ENCODE measurements at regions not wholly inside any gene's neighbourhood (a gene's known extent, or its start where the extent isn't known, plus 50 kb on each side); places are given as distances from the start of the nearest gene placed in this dataset.
"Not testable (repeated sequence)": the region's sequence is repeated elsewhere in the genome, so short reads cannot be mapped to it uniquely, and the experiment has no call there.

GRCh38 chr7:4552985-4553384 is 129.1 kb upstream of the FOXK1 start:
- H3K4me1 Mint-ChIP-seq (ENCODE audit: low read depth): no peaks in the 10 kb centered on the region
- H3K9me3 Mint-ChIP-seq: peaks cover 26% of the 10 kb centered on the region
- POLR2A ChIA-PET: no interaction called here
- no peak overlapping the region for H3K27ac Mint-ChIP-seq
- H3K36me3 Mint-ChIP-seq: no peaks in the 10 kb centered on the region
- intact Hi-C loops (cut with micrococcal nuclease): no loop called here
- no peak overlapping the region for H3K4me3 Mint-ChIP-seq
- CTCF ChIA-PET: interaction anchor here (1.7 kb wide), 1 partner anchor 13 kb away, joined by 3 read pairs; no protein-coding TSS in a partner anchor
- H3K27me3 Mint-ChIP-seq: peaks cover 19% of the 10 kb centered on the region
- no peak for DNase-seq

- ChIA-PET POLR2A (no interaction called here), CTCF (no interaction called here)
- Mint-ChIP-seq H3K36me3 (no peaks in the 10 kb centered on the region), H3K4me1 (ENCODE audit: low read depth) (no peaks in the 10 kb centered on the region), H3K27me3 (peaks cover 21% of the 10 kb centered on the region), H3K27ac (no peak overlapping the region), H3K4me3 (no peak overlapping the region), H3K9me3 (peaks cover 26% of the 10 kb centered on the region)
- intact Hi-C loops (cut with micrococcal nuclease): no loop called here
- DNase-seq: no peak
Measured at GRCh38 chr7:4556868-4557793, 125.0 kb upstream of the FOXK1 start.

GRCh38 chr7:4561795-4562194 is 120.3 kb upstream of the FOXK1 start:
- no peaks in the 10 kb centered on the region for H3K9me3 Mint-ChIP-seq
- intact Hi-C loops (cut with micrococcal nuclease): no loop called here

GRCh38 chr7:4566714-4567113 is 115.4 kb upstream of the FOXK1 start:
- Mint-ChIP-seq H3K27ac (no peak overlapping the region), H3K9me3 (no peaks in the 10 kb centered on the region), H3K4me3 (no peak overlapping the region), H3K36me3 (no peaks in the 10 kb centered on the region), H3K4me1 (ENCODE audit: low read depth) (no peaks in the 10 kb centered on the region), H3K27me3 (peaks cover 4% of the 10 kb centered on the region)
- ChIA-PET CTCF (interaction anchor here (0.7 kb wide), 1 partner anchor 14 kb away, joined by 3 read pairs; no protein-coding TSS in a partner anchor), POLR2A (no interaction called here)
- no peak for DNase-seq
- intact Hi-C loops (cut with micrococcal nuclease): no loop called here

More at GRCh38 chr7:4561795-4562194, 120.3 kb upstream of the FOXK1 start:
- Mint-ChIP-seq H3K4me3 (no peak overlapping the region), H3K36me3 (no peaks in the 10 kb centered on the region), H3K27me3 (peaks cover 20% of the 10 kb centered on the region), H3K4me1 (ENCODE audit: low read depth) (no peaks in the 10 kb centered on the region), H3K27ac (no peak overlapping the region)
- CTCF ChIA-PET: interaction anchor here (0.6 kb wide), 1 partner anchor 151 kb away, joined by 3 read pairs; no protein-coding TSS in a partner anchor
- POLR2A ChIA-PET: no interaction called here
- no peak for DNase-seq

- no peak overlapping the region for H3K4me3 Mint-ChIP-seq
- no peak overlapping the region for H3K27ac Mint-ChIP-seq
- H3K9me3 Mint-ChIP-seq: peaks cover 4% of the 10 kb centered on the region
- peaks cover 1% of the 10 kb centered on the region for H3K27me3 Mint-ChIP-seq
- intact Hi-C loops (cut with micrococcal nuclease): no loop called here
- H3K36me3 Mint-ChIP-seq: peaks cover 4% of the 10 kb centered on the region
- no peaks in the 10 kb centered on the region for H3K4me1 Mint-ChIP-seq (ENCODE audit: low read depth)
- no peak for DNase-seq
- CTCF ChIA-PET: no interaction called here
- POLR2A ChIA-PET: no interaction called here
Measured at GRCh38 chr7:4574851-4575250, 107.2 kb upstream of the FOXK1 start.

GRCh38 chr7:4575254-4575653 is 106.8 kb upstream of the FOXK1 start:
- DNase-seq: no peak
- Mint-ChIP-seq H3K27ac (no peak overlapping the region), H3K4me1 (ENCODE audit: low read depth) (no peaks in the 10 kb centered on the region), H3K36me3 (peaks cover 4% of the 10 kb centered on the region), H3K9me3 (peaks cover 4% of the 10 kb centered on the region), H3K27me3 (peaks cover 3% of the 10 kb centered on the region), H3K4me3 (no peak overlapping the region)
- CTCF ChIA-PET: no interaction called here
- POLR2A ChIA-PET: no interaction called here
- intact Hi-C loops (cut with micrococcal nuclease): no loop called here

GRCh38 chr7:4602905-4603842 is 78.9 kb upstream of the FOXK1 start:
- intact Hi-C loops (cut with micrococcal nuclease): no loop called here
- Mint-ChIP-seq H3K9me3 (no peaks in the 10 kb centered on the region), H3K36me3 (no peaks in the 10 kb centered on the region), H3K27me3 (no peaks in the 10 kb centered on the region), H3K27ac (no peak overlapping the region), H3K4me3 (no peak overlapping the region), H3K4me1 (ENCODE audit: low read depth) (no peaks in the 10 kb centered on the region)
- ChIA-PET CTCF (no interaction called here), POLR2A (no interaction called here)
- DNase-seq: no peak

- H3K36me3 Mint-ChIP-seq: no peaks in the 10 kb centered on the region
- DNase-seq: no peak
- H3K27me3 Mint-ChIP-seq: no peaks in the 10 kb centered on the region
- H3K4me3 Mint-ChIP-seq: no peak overlapping the region
- H3K27ac Mint-ChIP-seq: no peak overlapping the region
- intact Hi-C loops (cut with micrococcal nuclease): no loop called here
- ChIA-PET CTCF (no interaction called here), POLR2A (no interaction called here)
- H3K9me3 Mint-ChIP-seq: no peaks in the 10 kb centered on the region
- H3K4me1 Mint-ChIP-seq (ENCODE audit: low read depth): no peaks in the 10 kb centered on the region
Measured at GRCh38 chr7:4603843-4604231, 78.3 kb upstream of the FOXK1 start.

- no peaks in the 10 kb centered on the region for H3K9me3 Mint-ChIP-seq
- ChIA-PET CTCF (no interaction called here), POLR2A (no interaction called here)
- intact Hi-C loops (cut with micrococcal nuclease): no loop called here
- DNase-seq: no peak
- no peak overlapping the region for H3K4me3 Mint-ChIP-seq
- no peak overlapping the region for H3K27ac Mint-ChIP-seq
- no peaks in the 10 kb centered on the region for H3K27me3 Mint-ChIP-seq
- no peaks in the 10 kb centered on the region for H3K4me1 Mint-ChIP-seq (ENCODE audit: low read depth)
- no peaks in the 10 kb centered on the region for H3K36me3 Mint-ChIP-seq
Measured at GRCh38 chr7:4604456-4604940, 77.6 kb upstream of the FOXK1 start.

GRCh38 chr7:4606797-4607196 is 75.3 kb upstream of the FOXK1 start:
- ChIA-PET POLR2A (no interaction called here), CTCF (no interaction called here)
- H3K4me3 Mint-ChIP-seq: no peak overlapping the region
- no peaks in the 10 kb centered on the region for H3K36me3 Mint-ChIP-seq
- H3K27me3 Mint-ChIP-seq: no peaks in the 10 kb centered on the region
- H3K4me1 Mint-ChIP-seq (ENCODE audit: low read depth): no peaks in the 10 kb centered on the region
- no peak for DNase-seq
- no peak overlapping the region for H3K27ac Mint-ChIP-seq
- intact Hi-C loops (cut with micrococcal nuclease): no loop called here
- no peaks in the 10 kb centered on the region for H3K9me3 Mint-ChIP-seq

- Mint-ChIP-seq H3K9me3 (no peaks in the 10 kb centered on the region), H3K27me3 (no peaks in the 10 kb centered on the region), H3K4me1 (ENCODE audit: low read depth) (no peaks in the 10 kb centered on the region), H3K4me3 (no peak overlapping the region), H3K27ac (no peak overlapping the region), H3K36me3 (no peaks in the 10 kb centered on the region)
- POLR2A ChIA-PET: no interaction called here
- no peak for DNase-seq
- CTCF ChIA-PET: interaction anchor here (0.9 kb wide), 1 partner anchor 147 kb away, joined by 4 read pairs; no protein-coding TSS in a partner anchor
- intact Hi-C loops (cut with micrococcal nuclease): no loop called here
Measured at GRCh38 chr7:4607311-4607729, 74.8 kb upstream of the FOXK1 start.

GRCh38 chr7:4609576-4609975 is 72.5 kb upstream of the FOXK1 start:
- intact Hi-C loops (cut with micrococcal nuclease): not testable (repeated sequence)
- CTCF ChIA-PET: interaction anchor here (1.9 kb wide), 1 partner anchor 145 kb away, joined by 7 read pairs; no protein-coding TSS in a partner anchor

More at GRCh38 chr7:4609576-4609975, 72.5 kb upstream of the FOXK1 start:
- H3K27ac Mint-ChIP-seq; H3K27me3 Mint-ChIP-seq; POLR2A ChIA-PET; H3K36me3 Mint-ChIP-seq; H3K4me3 Mint-ChIP-seq; H3K4me1 Mint-ChIP-seq (ENCODE audit: low read depth); DNase-seq; H3K9me3 Mint-ChIP-seq: not testable (repeated sequence)
